Activated CD8-positive, alpha-beta memory T cell treated with anti-CD3 and anti-CD28 coated beads for 48 hours (primary cell): ENCODE measurements at regions not wholly inside any gene's neighbourhood (a gene's known extent, or its start where the extent isn't known, plus 50 kb on each side); places are given as distances from the start of the nearest gene placed in this dataset.
A peak's percentile ranks its signal among the peaks of the same experiment; 100 is the strongest.
"Not testable (repeated sequence)": the region's sequence is repeated elsewhere in the genome, so short reads cannot be mapped to it uniquely, and the experiment has no call there.

Experiments used
- DNase-seq, 3 experiments: peaks; one replicate each; pipeline ENCODE4 v3.0.0-alpha.2; 2020; ENCODE audit warnings: low read depth in 2 of 3, low spot score in 2 of 3

GRCh38 chr13:95388420-95389079, 87.3 kb upstream of the ABCC4 start:
- no peak for DNase-seq

GRCh38 chr13:95391362-95391761, 90.1 kb upstream of the ABCC4 start:
- no peak for DNase-seq

GRCh38 chr13:95391785-95392184, 90.5 kb upstream of the ABCC4 start:
- DNase-seq = no peak

- no peak for DNase-seq
These were observed 91.3 kb upstream of the ABCC4 start for GRCh38 chr13:95392597-95392996.

GRCh38 chr13:95403349-95404140, 102.3 kb upstream of the ABCC4 start:
- no peak for DNase-seq

- DNase-seq = peak; percentile 31 to 58 (median 54)
These were observed 103.1 kb upstream of the ABCC4 start for GRCh38 chr13:95404141-95404882.

- DNase-seq = no peak
These were observed 104.9 kb upstream of the ABCC4 start for GRCh38 chr13:95406176-95406575.

GRCh38 chr13:95411428-95412040, 110.3 kb upstream of the ABCC4 start:
- DNase-seq = no peak

- DNase-seq = no peak
These were observed 117.7 kb upstream of the ABCC4 start for GRCh38 chr13:95418946-95419345.

- DNase-seq = no peak
These were observed 119.2 kb upstream of the ABCC4 start for GRCh38 chr13:95420501-95420900.

GRCh38 chr13:95426631-95427030, 125.4 kb upstream of the ABCC4 start:
- DNase-seq = no peak

- not testable (repeated sequence) for DNase-seq
These were observed 122.0 kb upstream of the CLDN10 start for GRCh38 chr13:95430525-95430924.

- DNase-seq = no peak
These were observed 120.4 kb upstream of the CLDN10 start for GRCh38 chr13:95432141-95432540.

- no peak for DNase-seq
These were observed 119.0 kb upstream of the CLDN10 start for GRCh38 chr13:95433537-95433936.

GRCh38 chr13:95434111-95434510, 118.4 kb upstream of the CLDN10 start:
- no peak for DNase-seq

GRCh38 chr13:95437561-95437960, 115.0 kb upstream of the CLDN10 start:
- DNase-seq = no peak

- DNase-seq = no peak
These were observed 114.2 kb upstream of the CLDN10 start for GRCh38 chr13:95438297-95438696.

- no peak for DNase-seq
These were observed 112.0 kb upstream of the CLDN10 start for GRCh38 chr13:95440441-95441088.

GRCh38 chr13:95441326-95441725, 111.2 kb upstream of the CLDN10 start:
- DNase-seq = no peak

GRCh38 chr13:95444006-95444730, 108.4 kb upstream of the CLDN10 start:
- no peak for DNase-seq
